ENCODE measurements at regions not wholly inside any gene's neighbourhood (a gene's known extent, or its start where the extent isn't known, plus 50 kb on each side); places are given as distances from the start of the nearest gene placed in this dataset.
A peak's percentile ranks its signal among the peaks of the same experiment; 100 is the strongest.
"Not testable (repeated sequence)": the region's sequence is repeated elsewhere in the genome, so short reads cannot be mapped to it uniquely, and the experiment has no call there.

- H3K9ac ChIP-seq (ENCODE audit: low read length), result not testable (repeated sequence)
These were observed 55.2 kb upstream of the UXS1 start for GRCh38 chr2:106249157-106249828.

GRCh38 chr2:106248548-106249151 is 54.5 kb upstream of the UXS1 start:
- not testable (repeated sequence) for H3K9me3 ChIP-seq (ENCODE audit: control insufficient read depth, low read length); H3K27me3 ChIP-seq (replicated peaks; ENCODE audit: control insufficient read depth, insufficient read depth, low read length); H3K9ac ChIP-seq (ENCODE audit: low read length); H3K4me1 ChIP-seq (ENCODE audit: control insufficient read depth, insufficient read depth, low read length); H3K36me3 ChIP-seq (ENCODE audit: control insufficient read depth, insufficient read depth, low read length, severe bottlenecking); H3K4me3 ChIP-seq (ENCODE audit: low read length)
- DNase-seq (ENCODE audit: low read depth), result peak; percentile 35

More at GRCh38 chr2:106249157-106249828, 55.2 kb upstream of the UXS1 start:
- not testable (repeated sequence) for H3K9me3 ChIP-seq (ENCODE audit: control insufficient read depth, low read length); H3K4me3 ChIP-seq (ENCODE audit: low read length); H3K36me3 ChIP-seq (ENCODE audit: control insufficient read depth, insufficient read depth, low read length, severe bottlenecking); H3K27me3 ChIP-seq (replicated peaks; ENCODE audit: control insufficient read depth, insufficient read depth, low read length); H3K4me1 ChIP-seq (ENCODE audit: control insufficient read depth, insufficient read depth, low read length); DNase-seq (ENCODE audit: low read depth)

Measured in adipocyte (in vitro differentiated cells).